ENCODE measurements at regions not wholly inside any gene's neighbourhood (a gene's known extent, or its start where the extent isn't known, plus 50 kb on each side); places are given as distances from the start of the nearest gene placed in this dataset.

DNA sequence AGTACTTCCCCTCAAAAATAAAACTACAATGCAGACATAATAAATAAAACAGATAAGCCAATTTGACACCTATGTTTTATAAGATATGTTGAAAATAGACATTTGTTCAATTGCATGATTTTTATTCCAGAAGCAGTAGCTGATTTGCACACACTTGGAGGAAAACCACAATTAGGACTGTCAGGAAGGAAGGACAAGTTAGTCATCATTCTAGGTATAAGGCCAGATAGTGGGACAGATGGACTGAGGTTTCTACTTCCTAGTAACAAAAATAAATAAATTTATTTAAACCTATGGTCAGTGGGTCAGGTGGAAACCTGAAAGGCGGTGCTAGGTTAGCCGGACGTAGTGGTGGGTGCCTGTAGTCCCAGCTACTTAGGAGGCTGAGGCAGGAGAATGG, 141.8 kb upstream of the RASSF8 start:
- TF ChIP-seq, protein P1, sequence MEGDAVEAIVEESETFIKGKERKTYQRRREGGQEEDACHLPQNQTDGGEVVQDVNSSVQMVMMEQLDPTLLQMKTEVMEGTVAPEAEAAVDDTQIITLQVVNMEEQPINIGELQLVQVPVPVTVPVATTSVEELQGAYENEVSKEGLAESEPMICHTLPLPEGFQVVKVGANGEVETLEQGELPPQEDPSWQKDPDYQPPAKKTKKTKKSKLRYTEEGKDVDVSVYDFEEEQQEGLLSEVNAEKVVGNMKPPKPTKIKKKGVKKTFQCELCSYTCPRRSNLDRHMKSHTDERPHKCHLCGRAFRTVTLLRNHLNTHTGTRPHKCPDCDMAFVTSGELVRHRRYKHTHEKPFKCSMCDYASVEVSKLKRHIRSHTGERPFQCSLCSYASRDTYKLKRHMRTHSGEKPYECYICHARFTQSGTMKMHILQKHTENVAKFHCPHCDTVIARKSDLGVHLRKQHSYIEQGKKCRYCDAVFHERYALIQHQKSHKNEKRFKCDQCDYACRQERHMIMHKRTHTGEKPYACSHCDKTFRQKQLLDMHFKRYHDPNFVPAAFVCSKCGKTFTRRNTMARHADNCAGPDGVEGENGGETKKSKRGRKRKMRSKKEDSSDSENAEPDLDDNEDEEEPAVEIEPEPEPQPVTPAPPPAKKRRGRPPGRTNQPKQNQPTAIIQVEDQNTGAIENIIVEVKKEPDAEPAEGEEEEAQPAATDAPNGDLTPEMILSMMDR (conservative IDR thresholded peaks at IDR 0.05; ENCODE audit: low read length) = no peak
- TF ChIP-seq EZH2phosphoT487 (IDR thresholded peaks at IDR 0.05; ENCODE audit: borderline replicate concordance) = no peak

Measured in Loucy (cell line).